GM12878 (cell line): ENCODE measurements at regions not wholly inside any gene's neighbourhood (a gene's known extent, or its start where the extent isn't known, plus 50 kb on each side); places are given as distances from the start of the nearest gene placed in this dataset.

Experiments
- ATAC-seq: fragments of 200-7000 bp; cut with Tn5 transposase; 3 replicates; pipeline ENCODE4 v1.9.1; 2020; ENCODE audit warnings: mild to moderate bottlenecking, moderate library complexity
- BruUV-seq: library from RNA; stranded (reverse); fragments of 400-500 nt; replicated peaks from 2 replicates; lab custom pipeline; 2021; lab: Mats Ljungman, UMichigan
- CTCF ChIA-PET: fragments of 300-600 bp; sonication (Branson Sonifier 250); formaldehyde crosslinking; extraction: SDS; loops from one replicate; lab custom pipeline; 2021; ENCODE audit warnings: inconsistent platforms; lab: Yijun Ruan, JAX
- POLR2A ChIA-PET: fragments of 350-600 bp; formaldehyde crosslinking; extraction: SDS; loops from one replicate; lab custom pipeline; 2021; ENCODE audit warnings: inconsistent platforms; lab: Charles Lee
- RAD21 ChIA-PET: fragments of 300-600 bp; sonication (Branson Sonifier 250); formaldehyde crosslinking; loops from one replicate; lab custom pipeline; 2023; ENCODE audit warnings: antibody characterized with exemption; ENCODE audit not compliant: unreplicated experiment; lab: Charles Lee
- SMC1A ChIA-PET: fragments of 300-600 bp; sonication (Branson Sonifier 250); formaldehyde crosslinking; loops from one replicate; lab custom pipeline; 2023; ENCODE audit not compliant: unreplicated experiment, uncharacterized antibody; lab: Charles Lee
- DNase-seq: peaks from one replicate; pipeline ENCODE4 v3.0.0-alpha.2; 2011; ENCODE audit warnings: low read depth, low spot score
- FAIRE-seq: peaks from 3 replicates; lab custom pipeline; 2011; peaks lifted over from hg19 to GRCh38; lab: Jason Lieb, UNC
- H2AFZ ChIP-seq: 2 replicates; pipeline ENCODE4 v1.6.0; 2011; ENCODE audit warnings: low read depth, low read length, control low read depth; ENCODE audit not compliant: control insufficient read depth
- H3K27ac ChIP-seq: 2 replicates; pipeline ENCODE4 v1.5.1; 2011; ENCODE audit warnings: control low read depth; ENCODE audit not compliant: control insufficient read depth, insufficient read depth
- H3K27me3 ChIP-seq, 2 experiments: replicated peaks in 1 of 2; 2 replicates each; pipeline versions ENCODE4 v1.6.0 to v1.6.1; 2011; ENCODE audit warnings: low read length in 1 of 2; ENCODE audit not compliant: control insufficient read depth in 2 of 2, insufficient read depth in 2 of 2
- H3K36me3 ChIP-seq, 2 experiments: 2 replicates each; pipeline ENCODE4 v1.5.1; 2011; ENCODE audit warnings: low read length in 1 of 2; ENCODE audit not compliant: control insufficient read depth in 2 of 2, insufficient read depth in 2 of 2
- H3K4me1 ChIP-seq: 2 replicates; pipeline ENCODE4 v1.6.1; 2011; ENCODE audit warnings: mild to moderate bottlenecking, low read length, moderate library complexity, mixed read lengths; ENCODE audit not compliant: control insufficient read depth, insufficient read depth
- H3K4me2 ChIP-seq: 2 replicates; pipeline ENCODE4 v1.6.0; 2011; ENCODE audit warnings: control low read depth; ENCODE audit not compliant: control insufficient read depth, insufficient read depth
- H3K4me3 ChIP-seq: fragments of 200-600 bp; sonication (generic); 2 replicates; pipeline ENCODE4 v1.5.1; 2016
- H3K79me2 ChIP-seq: 2 replicates; pipeline ENCODE4 v1.6.0; 2011; ENCODE audit warnings: low read length; ENCODE audit not compliant: control insufficient read depth, insufficient read depth
- H3K9ac ChIP-seq: 2 replicates; pipeline ENCODE4 v1.8.0; 2011; ENCODE audit warnings: low read length, control low read depth, mixed read lengths; ENCODE audit not compliant: control insufficient read depth, insufficient read depth
- H3K9me3 ChIP-seq: replicated peaks from 3 replicates; pipeline ENCODE4 v1.5.1; 2011; ENCODE audit warnings: mild to moderate bottlenecking, low read length; ENCODE audit not compliant: control insufficient read depth, insufficient read depth
- H4K20me1 ChIP-seq: 2 replicates; pipeline ENCODE4 v1.6.0; 2011; ENCODE audit not compliant: control insufficient read depth, insufficient read depth
- BCL11A ChIP-seq: IDR thresholded peaks from 2 replicates; pipeline ENCODE4 v1.6.1; 2011; ENCODE audit warnings: low read depth, low read length
- GATAD2B ChIP-seq: fragments of 450-650 bp; conservative IDR thresholded peaks from 2 replicates; pipeline ENCODE4 v1.6.1; 2017; ENCODE audit warnings: low read depth, mild to moderate bottlenecking, moderate library complexity
- HDGF ChIP-seq: fragments of 450-650 bp; IDR thresholded peaks from 2 replicates; pipeline ENCODE4 v1.6.1; 2016; ENCODE audit warnings: antibody characterized with exemption
- PAX5 ChIP-seq: IDR thresholded peaks from 2 replicates; pipeline ENCODE4 v1.6.1; 2011; ENCODE audit warnings: low read depth, low read length, borderline replicate concordance
- POLR2A ChIP-seq: IDR thresholded peaks from 2 replicates; pipeline ENCODE4 v1.6.1; 2011; ENCODE audit warnings: low read depth, mild to moderate bottlenecking, low read length
- RAD21 ChIP-seq: IDR thresholded peaks from 2 replicates; pipeline ENCODE4 v1.6.1; 2011; ENCODE audit warnings: mild to moderate bottlenecking, low read depth, low read length, moderate library complexity; ENCODE audit not compliant: insufficient read depth
- RAD51 ChIP-seq: fragments of 450-650 bp; IDR thresholded peaks from 2 replicates; pipeline ENCODE4 v1.6.1; 2016; ENCODE audit warnings: moderate library complexity, mild to moderate bottlenecking, inconsistent platforms
- SIX5 ChIP-seq: IDR thresholded peaks from 2 replicates; pipeline ENCODE4 v1.6.1; 2011; ENCODE audit warnings: mild to moderate bottlenecking, low read depth, low read length, moderate library complexity; ENCODE audit not compliant: severe bottlenecking
- SMARCA5 ChIP-seq: fragments of 450-650 bp; IDR thresholded peaks from 2 replicates; pipeline ENCODE4 v1.6.1; 2017; ENCODE audit warnings: mild to moderate bottlenecking
- SMC3 ChIP-seq: IDR thresholded peaks from 2 replicates; pipeline ENCODE4 v1.6.1; 2011; ENCODE audit warnings: low read length, improper control_type of control experiment, borderline replicate concordance
- SREBF2 ChIP-seq: IDR thresholded peaks from 2 replicates; pipeline ENCODE4 v1.6.1; 2012; ENCODE audit warnings: mild to moderate bottlenecking, low read length
- TBL1XR1 ChIP-seq: IDR thresholded peaks from 2 replicates; pipeline ENCODE4 v1.6.1; 2012; ENCODE audit warnings: low read depth, low read length, improper control_type of control experiment
- YY1 ChIP-seq: IDR thresholded peaks from 2 replicates; pipeline ENCODE4 v1.6.1; 2011; ENCODE audit warnings: low read depth, mild to moderate bottlenecking, low read length
- WGBS: methylation state at CpG from one replicate; pipeline ENCODE4 v1.1.6; 2016; ENCODE audit warnings: low lambda C conversion rate; ENCODE audit not compliant: insufficient replicate concordance, insufficient coverage; ENCODE audit errors: missing lambda C conversion rate; 5-methylcytosine and 5-hydroxymethylcytosine counted together
- in situ Hi-C: fragments of 300-500 bp; cut with MboI; formaldehyde crosslinking; loops from 9 replicates; pipeline ENCODE4 v1.14.3; 2018; ENCODE audit warnings: mixed read lengths
- intact Hi-C: fragments of 100-400 bp; cut with micrococcal nuclease; formaldehyde crosslinking; loops from one replicate; pipeline ENCODE4 v1.14.2; 2022; ENCODE audit not compliant: unreplicated experiment
- TF ChIP-seq, protein P1 (sequence below), 3 experiments: IDR thresholded peaks in 2 of 3; conservative IDR thresholded peaks in 1 of 3; 2 replicates each; pipeline ENCODE4 v1.5.1; 2011; ENCODE audit warnings: low read depth in 3 of 3, low read length in 3 of 3, mild to moderate bottlenecking in 3 of 3, control low read depth in 2 of 3, moderate library complexity in 2 of 3, inconsistent platforms in 1 of 3, mixed read lengths in 1 of 3; ENCODE audit not compliant: control insufficient read depth in 2 of 3, insufficient read depth in 1 of 3; ENCODE audit errors: extremely low read depth in 1 of 3

DNA sequence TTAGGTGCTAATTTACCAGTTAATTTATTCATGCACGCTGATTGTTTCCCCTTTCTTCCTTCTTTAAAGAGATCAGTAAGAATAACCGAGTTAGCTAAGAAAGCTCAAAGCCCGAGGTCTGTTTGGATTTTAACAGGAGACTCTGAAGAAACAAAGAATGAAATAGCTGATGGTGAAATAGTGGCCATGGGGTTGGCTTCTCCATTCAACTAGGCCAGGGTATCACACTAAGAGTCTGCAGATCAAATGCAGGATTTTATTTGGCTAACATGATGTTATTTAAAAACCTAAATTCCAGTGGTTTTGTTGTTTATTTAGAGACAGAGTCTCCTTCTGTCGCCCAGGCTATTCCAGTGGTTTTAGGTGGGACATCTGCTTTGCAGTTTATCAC, 65.2 kb upstream of the SYPL1 start:
- ChIA-PET SMC1A (interaction anchor here (0.7 to 17.7 kb wide), 40 partner anchors 8 to 973 kb away, joined by 3 to 390 read pairs (median 5); partner anchors contain the start of gene NAMPT), RAD21 (interaction anchor here (0.8 to 6.1 kb wide), 36 partner anchors 9 to 609 kb away, joined by 3 to 311 read pairs (median 6); partner anchors contain the start of genes CCDC71L and NAMPT), POLR2A (interaction anchor here (0.6 to 2.8 kb wide), 3 partner anchors 109 to 768 kb away, joined by 3 to 15 read pairs (median 3); no protein-coding TSS in a partner anchor), CTCF (interaction anchor here (0.6 to 14.5 kb wide), 64 partner anchors 8 to 603 kb away, joined by 3 to 530 read pairs (median 4); partner anchors contain the start of gene NAMPT)
- Histone ChIP-seq H3K4me3 (no peak overlapping the region), H3K4me1 (peaks cover 12% of the 10 kb centered on the region), H3K9me3 (no peaks in the 10 kb centered on the region), H2AFZ (no peak overlapping the region), H3K27ac (no peak overlapping the region), H3K79me2 (no peaks in the 10 kb centered on the region), H3K36me3 (no peaks in the 10 kb centered on the region), H4K20me1 (no peaks in the 10 kb centered on the region), H3K4me2 (no peak overlapping the region), H3K9ac (no peak overlapping the region), H3K27me3 (no peaks in the 10 kb centered on the region)
- WGBS, result 54% methylated on average over 4 of the region's 4 CpGs
- DNase-seq (no peak), ATAC-seq (no peak), FAIRE-seq (no peak)
- no peak for TF ChIP-seq POLR2A
- in situ Hi-C loops (loop anchor here (5.0 kb wide), 3 partner anchors 285 to 555 kb away; no protein-coding TSS in a partner anchor), intact Hi-C loops (loop anchor here (2.0 to 10.0 kb wide), 5 partner anchors 170 to 978 kb away; partner anchors contain the start of gene CCDC71L)
- BruUV-seq, result no TSS peak

DNA sequence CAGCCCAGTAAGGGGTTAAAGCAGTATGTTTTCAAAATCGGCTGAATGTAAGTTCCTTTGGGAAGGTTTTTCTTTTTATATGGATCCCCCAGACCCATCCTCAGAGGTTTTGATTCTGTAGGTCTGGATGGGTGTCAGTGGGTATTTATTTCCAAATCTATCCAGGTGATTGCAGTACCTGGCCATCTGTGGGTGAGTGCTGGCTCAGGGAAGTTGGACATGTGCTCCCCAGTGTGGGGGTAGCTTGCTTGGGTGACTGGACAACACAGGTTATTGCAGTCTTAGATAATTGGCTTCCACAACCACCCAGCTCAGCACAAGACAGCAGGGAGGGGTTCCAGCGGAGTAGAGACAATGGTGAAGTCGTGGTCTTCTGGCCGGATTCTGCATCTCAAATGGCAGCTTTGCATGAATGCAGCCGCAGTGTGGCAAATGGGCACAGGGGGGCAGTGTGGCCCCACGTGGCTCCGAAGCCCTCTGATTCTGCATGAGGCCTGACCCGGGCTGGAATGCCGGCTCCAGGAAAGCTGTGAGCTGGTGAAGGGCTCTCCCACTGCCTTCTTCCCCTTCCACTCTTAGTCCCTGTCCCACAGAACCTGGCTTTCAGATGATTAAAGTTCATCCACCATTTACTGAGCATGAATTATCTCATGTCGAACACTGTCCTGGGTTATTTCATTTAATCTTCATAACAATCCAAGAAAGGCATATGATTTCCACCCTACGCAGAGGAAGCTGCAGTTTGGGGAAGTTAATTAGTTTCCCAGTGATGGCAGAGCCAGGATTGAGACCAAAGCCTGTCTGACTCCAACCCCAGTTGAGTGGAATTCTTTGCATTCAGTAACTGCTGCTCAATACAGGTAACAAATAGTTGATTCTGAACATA, 64.5 kb upstream of the SYPL1 start:
- ChIA-PET CTCF (interaction anchor here (0.6 to 14.5 kb wide), 69 partner anchors 8 to 723 kb away, joined by 3 to 530 read pairs (median 4); partner anchors contain the start of gene NAMPT), SMC1A (interaction anchor here (0.6 to 17.7 kb wide), 39 partner anchors 9 to 973 kb away, joined by 3 to 390 read pairs (median 5); partner anchors contain the start of gene NAMPT), POLR2A (interaction anchor here (2.8 kb wide), 1 partner anchor 286 kb away, joined by 15 read pairs; no protein-coding TSS in a partner anchor), RAD21 (interaction anchor here (0.8 to 6.1 kb wide), 40 partner anchors 9 to 609 kb away, joined by 3 to 311 read pairs (median 5); partner anchors contain the start of genes CCDC71L and NAMPT)
- H3K4me1 ChIP-seq, result peaks cover 12% of the 10 kb centered on the region
- intact Hi-C loops, result loop anchor here (1.0 to 10.0 kb wide), 8 partner anchors 171 to 978 kb away; partner anchors contain the start of gene CCDC71L
- no peak overlapping the region for H3K27ac ChIP-seq
- peak; percentile 76 for ATAC-seq
- no peaks in the 10 kb centered on the region for H3K27me3 ChIP-seq
- H3K9me3 ChIP-seq, result no peaks in the 10 kb centered on the region
- no peak for DNase-seq
- no peaks in the 10 kb centered on the region for H3K79me2 ChIP-seq
- 19% methylated on average over 11 of the region's 11 CpGs for whole genome bisulfite sequencing
- no peaks in the 10 kb centered on the region for H3K36me3 ChIP-seq
- no peak overlapping the region for H3K4me3 ChIP-seq
- no peak overlapping the region for H3K4me2 ChIP-seq
- in situ Hi-C loops, result loop anchor here (5.0 kb wide), 3 partner anchors 286 to 556 kb away; no protein-coding TSS in a partner anchor
- no TSS peak for BruUV-seq
- peak; percentile 66 for FAIRE-seq
- no peak overlapping the region; the same call in 1 of the 2 replicates for H2AFZ ChIP-seq
- no peak overlapping the region for H3K9ac ChIP-seq
- H4K20me1 ChIP-seq, result no peaks in the 10 kb centered on the region
- TF ChIP-seq PAX5, result peak; percentile 60; the same call in 1 of the 2 replicates
- no peak for TF ChIP-seq BCL11A
- no peak for TF ChIP-seq RAD51
- TF ChIP-seq GATAD2B, result 0 out of 2 replicates have a peak, but pooled peaks have one; percentile 29
- TF ChIP-seq SMC3, result peak; percentile 97
- TF ChIP-seq YY1, result peak; percentile 86
- TF ChIP-seq RAD21, result peak; percentile 96
- 0 out of 2 replicates have a peak, but pooled peaks have one; percentile 63 for TF ChIP-seq SMARCA5
- TF ChIP-seq HDGF, result peak; percentile 12; the same call in 1 of the 2 replicates
- TF ChIP-seq, protein P1, sequence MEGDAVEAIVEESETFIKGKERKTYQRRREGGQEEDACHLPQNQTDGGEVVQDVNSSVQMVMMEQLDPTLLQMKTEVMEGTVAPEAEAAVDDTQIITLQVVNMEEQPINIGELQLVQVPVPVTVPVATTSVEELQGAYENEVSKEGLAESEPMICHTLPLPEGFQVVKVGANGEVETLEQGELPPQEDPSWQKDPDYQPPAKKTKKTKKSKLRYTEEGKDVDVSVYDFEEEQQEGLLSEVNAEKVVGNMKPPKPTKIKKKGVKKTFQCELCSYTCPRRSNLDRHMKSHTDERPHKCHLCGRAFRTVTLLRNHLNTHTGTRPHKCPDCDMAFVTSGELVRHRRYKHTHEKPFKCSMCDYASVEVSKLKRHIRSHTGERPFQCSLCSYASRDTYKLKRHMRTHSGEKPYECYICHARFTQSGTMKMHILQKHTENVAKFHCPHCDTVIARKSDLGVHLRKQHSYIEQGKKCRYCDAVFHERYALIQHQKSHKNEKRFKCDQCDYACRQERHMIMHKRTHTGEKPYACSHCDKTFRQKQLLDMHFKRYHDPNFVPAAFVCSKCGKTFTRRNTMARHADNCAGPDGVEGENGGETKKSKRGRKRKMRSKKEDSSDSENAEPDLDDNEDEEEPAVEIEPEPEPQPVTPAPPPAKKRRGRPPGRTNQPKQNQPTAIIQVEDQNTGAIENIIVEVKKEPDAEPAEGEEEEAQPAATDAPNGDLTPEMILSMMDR (IDR thresholded peaks at IDR 0.05 in 2 of 3, conservative IDR thresholded peaks at IDR 0.05 in 1 of 3; ENCODE audit: control insufficient read depth in 2 of 3, extremely low read depth in 1 of 3, insufficient read depth in 1 of 3, low read depth in 3 of 3, low read length in 3 of 3), result peak; percentile 95 to 98 (median 96)
- TF ChIP-seq SIX5, result no peak
- TF ChIP-seq SREBF2, result no peak
- no peak for TF ChIP-seq TBL1XR1
